Colon (tissue), 2 donors: ENCODE measurements at regions not wholly inside any gene's neighbourhood (a gene's known extent, or its start where the extent isn't known, plus 50 kb on each side); places are given as distances from the start of the nearest gene placed in this dataset.

ENCODE experiments used
- FAIRE-seq: peaks from 2 replicates; lab custom pipeline; 2012; peaks lifted over from hg19 to GRCh38; lab: Jason Lieb, UNC
- donor health status: control.
- donor health status: control.

- no peak for FAIRE-seq
Measured at GRCh38 chr13:91144486-91144885, 203.0 kb upstream of the MIR17HG start.

- no peak for FAIRE-seq
Measured at GRCh38 chr13:91145571-91146205, 201.8 kb upstream of the MIR17HG start.

GRCh38 chr13:91146601-91147000 is 200.9 kb upstream of the MIR17HG start:
- no peak for FAIRE-seq

GRCh38 chr13:91148098-91148497 is 199.4 kb upstream of the MIR17HG start:
- no peak for FAIRE-seq

- FAIRE-seq = no peak
Measured at GRCh38 chr13:91151921-91152320, 195.6 kb upstream of the MIR17HG start.

- FAIRE-seq = no peak
Measured at GRCh38 chr13:91153372-91153771, 194.1 kb upstream of the MIR17HG start.

- FAIRE-seq = no peak
Measured at GRCh38 chr13:91154558-91155353, 192.7 kb upstream of the MIR17HG start.

GRCh38 chr13:91155512-91156114 is 191.9 kb upstream of the MIR17HG start:
- FAIRE-seq = no peak

GRCh38 chr13:91157273-91158016 is 190.0 kb upstream of the MIR17HG start:
- no peak for FAIRE-seq

- FAIRE-seq = no peak
Measured at GRCh38 chr13:91158017-91158395, 189.5 kb upstream of the MIR17HG start.

GRCh38 chr13:91162180-91162579 is 185.3 kb upstream of the MIR17HG start:
- no peak for FAIRE-seq

GRCh38 chr13:91162589-91162988 is 184.9 kb upstream of the MIR17HG start:
- no peak for FAIRE-seq

GRCh38 chr13:91165758-91166157 is 181.7 kb upstream of the MIR17HG start:
- no peak for FAIRE-seq

GRCh38 chr13:91166714-91167511 is 180.6 kb upstream of the MIR17HG start:
- FAIRE-seq = no peak

- FAIRE-seq = no peak
Measured at GRCh38 chr13:91167706-91168385, 179.6 kb upstream of the MIR17HG start.

GRCh38 chr13:91168386-91168711 is 179.1 kb upstream of the MIR17HG start:
- no peak for FAIRE-seq

- FAIRE-seq = no peak
Measured at GRCh38 chr13:91169321-91170050, 178.0 kb upstream of the MIR17HG start.

- FAIRE-seq = no peak
Measured at GRCh38 chr13:91172160-91172559, 175.3 kb upstream of the MIR17HG start.

- FAIRE-seq = no peak
Measured at GRCh38 chr13:91174886-91175501, 172.5 kb upstream of the MIR17HG start.

- FAIRE-seq = no peak
Measured at GRCh38 chr13:91178099-91178498, 169.4 kb upstream of the MIR17HG start.
